Neuronal stem cell (in vitro differentiated cells): ENCODE measurements at regions not wholly inside any gene's neighbourhood (a gene's known extent, or its start where the extent isn't known, plus 50 kb on each side); places are given as distances from the start of the nearest gene placed in this dataset.

Experiments used
- DNase-seq: peaks from one replicate; pipeline ENCODE4 v3.0.0-alpha.2; 2013; ENCODE audit warnings: low spot score
- H2AFZ ChIP-seq: one replicate; pipeline ENCODE4 v1.6.1; 2013; ENCODE audit warnings: mild to moderate bottlenecking, low read length, inconsistent platforms
- H2AK5ac ChIP-seq: 2 replicates; pipeline ENCODE4 v1.6.1; 2013; ENCODE audit warnings: low read depth, mild to moderate bottlenecking, inconsistent platforms, low read length, moderate library complexity, mixed read lengths
- H2BK120ac ChIP-seq: 2 replicates; pipeline ENCODE4 v1.6.1; 2013; ENCODE audit warnings: low read depth, mild to moderate bottlenecking, inconsistent platforms, low read length, moderate library complexity, mixed read lengths
- H2BK12ac ChIP-seq: one replicate; pipeline ENCODE4 v1.6.1; 2013; ENCODE audit warnings: low read length, inconsistent platforms
- H2BK15ac ChIP-seq: 2 replicates; pipeline ENCODE4 v1.6.1; 2013; ENCODE audit warnings: mild to moderate bottlenecking, low read length, inconsistent platforms, mixed read lengths
- H2BK5ac ChIP-seq: one replicate; pipeline ENCODE4 v1.6.1; 2013; ENCODE audit warnings: inconsistent platforms, mild to moderate bottlenecking, low read length, moderate library complexity
- H3K14ac ChIP-seq: one replicate; pipeline ENCODE4 v1.6.1; 2013; ENCODE audit warnings: low read length, inconsistent platforms
- H3K18ac ChIP-seq: 2 replicates; pipeline ENCODE4 v1.6.1; 2013; ENCODE audit warnings: low read length, inconsistent platforms
- H3K23ac ChIP-seq: 2 replicates; pipeline ENCODE4 v1.6.1; 2013; ENCODE audit warnings: low read depth, mild to moderate bottlenecking, mixed read lengths, low read length, inconsistent platforms; ENCODE audit not compliant: poor library complexity
- H3K27ac ChIP-seq: replicated peaks from 3 replicates; pipeline ENCODE4 v1.5.1; 2013; ENCODE audit warnings: low read length, inconsistent platforms
- H3K27me3 ChIP-seq, 3 experiments: 2 replicates each; pipeline ENCODE4 v1.6.1; 2013; ENCODE audit warnings: low read length in 3 of 3, mild to moderate bottlenecking in 2 of 3, inconsistent platforms in 1 of 3, low read depth in 1 of 3, mixed read lengths in 1 of 3, moderate library complexity in 1 of 3; ENCODE audit not compliant: control insufficient read depth in 3 of 3, insufficient read depth in 3 of 3
- H3K36me3 ChIP-seq, 2 donors: replicated peaks in 1 of 2; 2 replicates each; pipeline ENCODE4 v1.6.1; 2013; ENCODE audit warnings: low read length in 2 of 2; ENCODE audit not compliant: control insufficient read depth in 2 of 2, insufficient read depth in 2 of 2
- H3K4ac ChIP-seq: 2 replicates; pipeline ENCODE4 v1.6.1; 2013; ENCODE audit warnings: inconsistent platforms, mild to moderate bottlenecking, low read length, moderate library complexity
- H3K4me1 ChIP-seq, 2 donors: 1 replicate in 1 of 2; 2 replicates in 1 of 2; pipeline ENCODE4 v1.6.1; 2013; ENCODE audit warnings: low read length in 2 of 2, low read depth in 1 of 2; ENCODE audit not compliant: control insufficient read depth in 2 of 2, insufficient read depth in 1 of 2
- H3K4me2 ChIP-seq: one replicate; pipeline ENCODE4 v1.6.1; 2013; ENCODE audit warnings: mild to moderate bottlenecking, low read length, inconsistent platforms; ENCODE audit not compliant: insufficient read depth, poor library complexity, severe bottlenecking
- H3K4me3 ChIP-seq, 2 donors: 2 replicates each; pipeline ENCODE4 v1.5.1; 2013; ENCODE audit warnings: low read length in 2 of 2, mild to moderate bottlenecking in 2 of 2, inconsistent platforms in 1 of 2, moderate library complexity in 1 of 2
- H3K79me1 ChIP-seq: one replicate; pipeline ENCODE4 v1.6.1; 2013; ENCODE audit warnings: low read depth, mild to moderate bottlenecking, inconsistent platforms, low read length, moderate library complexity
- H3K9ac ChIP-seq: one replicate; pipeline ENCODE4 v1.6.1; 2013; ENCODE audit warnings: mild to moderate bottlenecking, low read depth, low read length, inconsistent platforms; ENCODE audit not compliant: poor library complexity
- H3K9me3 ChIP-seq, 2 donors: replicated peaks in 1 of 2; 2 replicates each; pipeline versions ENCODE3 to v1.6.1; 2013; ENCODE audit warnings: low read length in 2 of 2, mild to moderate bottlenecking in 2 of 2, inconsistent platforms in 1 of 2, low read depth in 1 of 2, mixed read lengths in 1 of 2, moderate library complexity in 1 of 2; ENCODE audit not compliant: control insufficient read depth in 2 of 2, insufficient read depth in 1 of 2
- H4K8ac ChIP-seq: one replicate; pipeline ENCODE4 v1.6.1; 2013; ENCODE audit warnings: low read depth, mild to moderate bottlenecking, inconsistent platforms, low read length, moderate library complexity
- H4K91ac ChIP-seq: one replicate; pipeline ENCODE4 v1.6.1; 2013; ENCODE audit warnings: low read length, low read depth, mild to moderate bottlenecking, inconsistent platforms; ENCODE audit not compliant: poor library complexity
- WGBS, 2 donors: extraction: QIAGEN DNeasy Blood & Tissue Kit; methylation state at CpG; one replicate each; pipeline ENCODE4 v1.1.7; 2013; ENCODE audit warnings: missing lambda C conversion rate in 2 of 2, mixed read lengths in 1 of 2; ENCODE audit not compliant: insufficient read length in 2 of 2, insufficient replicate concordance in 1 of 2; ENCODE audit errors: extremely low coverage in 2 of 2; 5-methylcytosine and 5-hydroxymethylcytosine counted together

DNA sequence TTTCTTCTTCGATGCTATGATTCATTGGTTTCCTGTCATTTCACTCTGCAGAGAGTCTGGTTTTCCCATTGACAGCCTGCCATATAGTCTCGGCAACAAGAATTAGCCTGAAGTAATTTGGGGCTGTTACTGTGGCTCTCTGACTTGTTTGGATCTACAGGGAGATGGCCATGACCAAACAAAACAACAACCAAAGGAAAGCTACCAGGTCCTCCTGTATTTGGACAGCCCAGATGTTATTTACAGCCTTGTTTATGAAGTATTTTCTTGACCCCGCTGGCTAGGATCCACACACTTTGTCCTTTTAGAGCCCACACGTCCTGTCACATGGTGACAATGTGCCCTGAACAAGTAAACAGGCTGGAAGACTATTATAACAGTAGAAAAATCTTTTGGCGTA lies 111.4 kb upstream of the PREP start:
- no peak overlapping the region for H4K8ac ChIP-seq

DNA sequence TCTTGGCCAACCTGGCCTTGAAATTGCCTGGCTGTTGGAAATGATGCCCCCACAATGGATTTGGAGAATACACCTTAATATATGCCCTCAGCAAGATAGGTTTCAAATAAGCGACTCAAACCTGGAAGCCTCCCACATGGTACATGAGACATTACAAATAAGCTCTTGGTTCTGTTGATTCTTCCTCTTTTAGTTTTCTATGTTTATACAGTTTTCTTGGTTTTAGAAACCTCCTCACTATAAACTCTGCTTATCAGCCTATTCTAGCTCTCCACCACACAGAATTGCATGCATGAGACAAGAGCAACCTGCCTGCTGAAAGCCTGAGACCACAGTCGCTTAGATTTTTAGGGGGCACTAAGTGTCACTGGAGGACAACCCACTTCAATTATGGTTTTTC lies 108.8 kb upstream of the PREP start:
- no peak overlapping the region for H4K8ac ChIP-seq
- H3K9ac ChIP-seq = no peak overlapping the region
- no CpG with 5 or more reads among the region's 2 CpGs for WGBS, 2 donors
- H3K4me3 ChIP-seq = no peak overlapping the region
- H3K18ac ChIP-seq = no peak overlapping the region
- no peak overlapping the region for H2BK5ac ChIP-seq
- no peak overlapping the region for H2BK120ac ChIP-seq
- no peak overlapping the region for H3K27ac ChIP-seq
- peaks cover 0 to 3% of the 10 kb centered on the region in 2 donors for H3K4me1 ChIP-seq
- H3K14ac ChIP-seq = no peak overlapping the region
- H4K91ac ChIP-seq = no peak overlapping the region
- H2AK5ac ChIP-seq = no peak overlapping the region
- H3K9me3 ChIP-seq = no peaks in the 10 kb centered on the region
- no peak overlapping the region for H3K4ac ChIP-seq
- no peaks in the 10 kb centered on the region for H3K36me3 ChIP-seq
- H2AFZ ChIP-seq = no peak overlapping the region
- no peaks in the 10 kb centered on the region for H3K79me1 ChIP-seq
- no peak overlapping the region for H2BK15ac ChIP-seq
- no peak for DNase-seq
- no peaks in the 10 kb centered on the region for H3K27me3 ChIP-seq
- H3K4me2 ChIP-seq = no peak overlapping the region
- H3K23ac ChIP-seq = no peak overlapping the region
- H2BK12ac ChIP-seq = no peak overlapping the region

More for the DNA sequence above, 111.4 kb upstream of the PREP start:
- Histone ChIP-seq H3K4me1 (peaks cover 0 to 3% of the 10 kb centered on the region in 2 donors), H4K91ac (no peak overlapping the region), H2BK120ac (no peak overlapping the region), H2AFZ (no peak overlapping the region), H3K4me2 (no peak overlapping the region), H3K27ac (no peak overlapping the region), H3K18ac (no peak overlapping the region), H3K9ac (no peak overlapping the region), H3K14ac (no peak overlapping the region), H2BK12ac (no peak overlapping the region), H3K27me3 (no peaks in the 10 kb centered on the region), H2BK5ac (no peak overlapping the region), H3K36me3 (no peaks in the 10 kb centered on the region), H3K4me3 (no peak overlapping the region), H2AK5ac (no peak overlapping the region), H3K23ac (no peak overlapping the region), H2BK15ac (no peak overlapping the region), H3K79me1 (no peaks in the 10 kb centered on the region), H3K4ac (no peak overlapping the region), H3K9me3 (no peaks in the 10 kb centered on the region)
- WGBS, 2 donors = no CpG with 5 or more reads among the region's 5 CpGs
- DNase-seq = no peak

- H3K79me1 ChIP-seq = no peaks in the 10 kb centered on the region
- H3K9ac ChIP-seq = no peak overlapping the region
- no peak overlapping the region for H3K14ac ChIP-seq
- no peak overlapping the region for H4K8ac ChIP-seq
- peaks cover 0 to under 1% (median 0%) of the 10 kb centered on the region in 3 experiments for H3K27me3 ChIP-seq
- H3K4me1 ChIP-seq = peaks cover 0 to 3% of the 10 kb centered on the region in 2 donors
- no peak overlapping the region for H3K23ac ChIP-seq
- no peak overlapping the region for H2BK120ac ChIP-seq
- H3K36me3 ChIP-seq = no peaks in the 10 kb centered on the region
- H2BK12ac ChIP-seq = no peak overlapping the region
- H3K4me3 ChIP-seq = no peak overlapping the region
- H3K4me2 ChIP-seq = no peak overlapping the region
- H2AK5ac ChIP-seq = no peak overlapping the region
- H2AFZ ChIP-seq = no peak overlapping the region
- no peak overlapping the region for H4K91ac ChIP-seq
- H3K4ac ChIP-seq = no peak overlapping the region
- no peak overlapping the region for H2BK15ac ChIP-seq
- no peak overlapping the region for H2BK5ac ChIP-seq
- no peaks in the 10 kb centered on the region for H3K9me3 ChIP-seq
- no peak for DNase-seq
- H3K18ac ChIP-seq = no peak overlapping the region
- H3K27ac ChIP-seq = no peak overlapping the region
Measured at GRCh38 chr6:105510746-105511145, 107.9 kb upstream of the PREP start.

DNA sequence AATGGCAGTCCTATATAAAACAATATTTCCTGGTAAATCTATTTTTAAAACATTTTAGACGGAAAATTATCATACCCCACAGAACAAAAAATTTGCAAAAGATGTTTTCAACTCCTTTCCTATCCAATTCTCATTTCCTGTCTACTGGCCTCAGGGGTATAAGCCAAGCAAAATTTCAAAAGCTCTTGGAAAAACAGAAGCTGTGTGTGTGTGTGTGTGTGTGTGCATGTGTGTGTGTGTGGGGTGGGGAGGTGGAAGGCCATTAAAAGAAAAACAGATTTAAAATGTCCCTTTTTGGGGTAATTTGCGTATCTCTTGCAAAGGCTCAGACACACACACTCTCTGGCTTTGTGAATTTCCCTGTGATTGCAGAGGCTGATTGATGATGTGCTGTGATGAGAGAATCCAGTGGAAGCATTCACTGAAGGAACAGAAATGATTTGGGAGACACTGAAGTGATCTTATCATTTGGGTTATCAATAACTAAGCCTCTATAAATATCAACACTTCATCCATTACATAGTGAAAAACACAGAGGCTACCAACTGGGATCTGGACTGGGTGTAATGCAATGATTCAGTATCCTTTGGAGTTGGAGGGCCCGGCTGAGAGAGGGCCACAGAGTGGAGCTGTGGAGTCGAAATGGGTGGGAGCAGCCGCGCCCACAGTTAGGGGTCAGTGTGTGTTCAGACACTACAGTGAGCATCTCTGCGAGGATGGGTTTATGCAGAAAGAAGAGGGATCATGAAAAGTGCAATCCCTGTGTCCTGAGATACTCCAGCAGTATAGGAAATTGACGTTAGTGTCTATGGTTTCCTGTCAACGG lies 106.8 kb upstream of the PREP start:
- peak overlapping the region; percentile 5 for H2AFZ ChIP-seq
- DNase-seq = no peak
- H3K14ac ChIP-seq = no peak overlapping the region
- H3K4me1 ChIP-seq = no peaks in the 10 kb centered on the region
- H2BK5ac ChIP-seq = no peak overlapping the region
- H3K9ac ChIP-seq = no peak overlapping the region
- H4K8ac ChIP-seq = no peak overlapping the region
- H3K4me3 ChIP-seq = no peak overlapping the region
- H3K4ac ChIP-seq = no peak overlapping the region
- H3K23ac ChIP-seq = no peak overlapping the region
- no peak overlapping the region for H3K18ac ChIP-seq
- H2BK120ac ChIP-seq = no peak overlapping the region
- H2BK12ac ChIP-seq = no peak overlapping the region
- H2BK15ac ChIP-seq = no peak overlapping the region
- H3K36me3 ChIP-seq = no peaks in the 10 kb centered on the region
- no peak overlapping the region for H3K27ac ChIP-seq
- H3K27me3 ChIP-seq = peaks cover 0 to 6% (median 0%) of the 10 kb centered on the region in 3 experiments
- no peaks in the 10 kb centered on the region for H3K9me3 ChIP-seq
- no peaks in the 10 kb centered on the region for H3K79me1 ChIP-seq
- no peak overlapping the region for H3K4me2 ChIP-seq
- no peak overlapping the region for H4K91ac ChIP-seq
- no CpG with 5 or more reads among the region's 9 CpGs for WGBS, 2 donors
- H2AK5ac ChIP-seq = no peak overlapping the region
